ENCODE measurements at regions not wholly inside any gene's neighbourhood (a gene's known extent, or its start where the extent isn't known, plus 50 kb on each side); places are given as distances from the start of the nearest gene placed in this dataset.
A peak's percentile ranks its signal among the peaks of the same experiment; 100 is the strongest.

- Histone ChIP-seq H3K4me3 (ENCODE audit: low read length) (no peak overlapping the region), H3K4me1 (ENCODE audit: control insufficient read depth, insufficient read depth, low read length) (peaks cover 3% of the 10 kb centered on the region), H3K9ac (ENCODE audit: extremely low read depth, low read length, poor library complexity, severe bottlenecking) (no peak overlapping the region), H3K27ac (ENCODE audit: low read depth, low read length) (no peak overlapping the region), H3K9me3 (ENCODE audit: control insufficient read depth, low read length) (no peaks in the 10 kb centered on the region), H3K36me3 (ENCODE audit: control insufficient read depth, insufficient read depth, low read length) (no peaks in the 10 kb centered on the region), H3K27me3 (ENCODE audit: control insufficient read depth, insufficient read depth, low read length, poor library complexity, severe bottlenecking) (no peaks in the 10 kb centered on the region)
- DNase-seq, result no peak
- H3K4me1 Mint-ChIP-seq, result peaks cover 9% of the 10 kb centered on the region
- WGBS, 2 experiments (ENCODE audit: insufficient coverage in 1 of 2, insufficient read length in 1 of 2), result 94 to 100% methylated on average over 6 of the region's 6 CpGs
- H3K36me3 Mint-ChIP-seq (ENCODE audit: low read depth), result no peaks in the 10 kb centered on the region
- no peak overlapping the region for H3K27ac Mint-ChIP-seq
- H3K9me3 Mint-ChIP-seq, result no peaks in the 10 kb centered on the region
- no peaks in the 10 kb centered on the region for H3K27me3 Mint-ChIP-seq (ENCODE audit: insufficient read depth)
- no peak for TF ChIP-seq CTCF (conservative IDR thresholded peaks at IDR 0.05)
- H3K4me3 Mint-ChIP-seq, result no peak overlapping the region
Measured at GRCh38 chr2:136360790-136361189, 242.8 kb upstream of the CXCR4 start.

GRCh38 chr2:136359121-136359965, 241.4 kb upstream of the CXCR4 start:
- no peaks in the 10 kb centered on the region for H3K36me3 Mint-ChIP-seq (ENCODE audit: low read depth)
- no peak overlapping the region for H3K27ac Mint-ChIP-seq
- Histone ChIP-seq H3K36me3 (ENCODE audit: control insufficient read depth, insufficient read depth, low read length) (no peaks in the 10 kb centered on the region), H3K4me1 (ENCODE audit: control insufficient read depth, insufficient read depth, low read length) (peaks cover 3% of the 10 kb centered on the region), H3K9ac (ENCODE audit: extremely low read depth, low read length, poor library complexity, severe bottlenecking) (no peak overlapping the region), H3K9me3 (ENCODE audit: control insufficient read depth, low read length) (no peaks in the 10 kb centered on the region), H3K27ac (ENCODE audit: low read depth, low read length) (no peak overlapping the region), H3K27me3 (ENCODE audit: control insufficient read depth, insufficient read depth, low read length, poor library complexity, severe bottlenecking) (no peaks in the 10 kb centered on the region), H3K4me3 (ENCODE audit: low read length) (no peak overlapping the region)
- no peak for DNase-seq
- H3K4me3 Mint-ChIP-seq, result no peak overlapping the region
- H3K9me3 Mint-ChIP-seq, result no peaks in the 10 kb centered on the region
- no peaks in the 10 kb centered on the region for H3K27me3 Mint-ChIP-seq (ENCODE audit: insufficient read depth)
- WGBS, 2 experiments (ENCODE audit: insufficient coverage in 1 of 2, insufficient read length in 1 of 2), result 94 to 100% methylated on average over 3 to 5 of the region's 5 CpGs
- TF ChIP-seq CTCF (conservative IDR thresholded peaks at IDR 0.05), result no peak
- H3K4me1 Mint-ChIP-seq, result peaks cover 9% of the 10 kb centered on the region

- peaks cover 3% of the 10 kb centered on the region for H3K4me1 ChIP-seq (ENCODE audit: control insufficient read depth, insufficient read depth, low read length)
- no peaks in the 10 kb centered on the region for H3K9me3 Mint-ChIP-seq
- no peak for TF ChIP-seq CTCF (conservative IDR thresholded peaks at IDR 0.05)
- 95% methylated on average over 2 of the region's 2 CpGs; no CpG with 5 or more reads in 1 of the 2 experiments for WGBS, 2 experiments (ENCODE audit: insufficient coverage in 1 of 2, insufficient read length in 1 of 2)
- no peaks in the 10 kb centered on the region for H3K36me3 ChIP-seq (ENCODE audit: control insufficient read depth, insufficient read depth, low read length)
- H3K36me3 Mint-ChIP-seq (ENCODE audit: low read depth), result no peaks in the 10 kb centered on the region
- no peak for DNase-seq
- H3K9me3 ChIP-seq (ENCODE audit: control insufficient read depth, low read length), result no peaks in the 10 kb centered on the region
- H3K9ac ChIP-seq (ENCODE audit: extremely low read depth, low read length, poor library complexity, severe bottlenecking), result no peak overlapping the region
- peak overlapping the region; percentile 16 for H3K27ac Mint-ChIP-seq
- no peak overlapping the region for H3K27ac ChIP-seq (ENCODE audit: low read depth, low read length)
- peaks cover 9% of the 10 kb centered on the region for H3K4me1 Mint-ChIP-seq
- no peak overlapping the region for H3K4me3 ChIP-seq (ENCODE audit: low read length)
- no peak overlapping the region for H3K4me3 Mint-ChIP-seq
- no peaks in the 10 kb centered on the region for H3K27me3 ChIP-seq (ENCODE audit: control insufficient read depth, insufficient read depth, low read length, poor library complexity, severe bottlenecking)
- no peaks in the 10 kb centered on the region for H3K27me3 Mint-ChIP-seq (ENCODE audit: insufficient read depth)
Measured at GRCh38 chr2:136358576-136358975, 240.6 kb upstream of the CXCR4 start.
